CD14-positive monocyte (primary cell): ENCODE measurements at regions not wholly inside any gene's neighbourhood (a gene's known extent, or its start where the extent isn't known, plus 50 kb on each side); places are given as distances from the start of the nearest gene placed in this dataset.

Experiments
- DNase-seq, 3 donors: peaks; one replicate each; pipeline ENCODE4 v3.0.0-alpha.2; 2011 to 2022
- H2AFZ ChIP-seq: 2 replicates; pipeline ENCODE4 v1.6.0; 2012; ENCODE audit warnings: mild to moderate bottlenecking, low read depth, low read length, inconsistent platforms; ENCODE audit not compliant: insufficient read depth, poor library complexity, severe bottlenecking
- H3K27ac ChIP-seq, 2 donors: 1 replicate in 1 of 2; 2 replicates in 1 of 2; pipeline ENCODE4 v1.5.1; 2012 to 2013; ENCODE audit warnings: low read length in 2 of 2, control low read depth in 1 of 2, inconsistent platforms in 1 of 2, low read depth in 1 of 2, mild to moderate bottlenecking in 1 of 2
- H3K27me3 ChIP-seq, 2 donors: one replicate each; pipeline versions ENCODE4 v1.6.0 to v1.6.1; 2011 to 2013; ENCODE audit warnings: low read length in 2 of 2; ENCODE audit not compliant: control insufficient read depth in 2 of 2, insufficient read depth in 2 of 2
- H3K36me3 ChIP-seq, 2 donors: replicated peaks in 1 of 2; 1 replicate in 1 of 2; 2 replicates in 1 of 2; pipeline versions ENCODE4 v1.5.1 to v1.6.1; 2012 to 2013; ENCODE audit warnings: low read length in 2 of 2, control low read depth in 1 of 2, inconsistent platforms in 1 of 2, mild to moderate bottlenecking in 1 of 2; ENCODE audit not compliant: insufficient read depth in 2 of 2, control insufficient read depth in 1 of 2
- H3K4me1 ChIP-seq, 2 donors: 1 replicate in 1 of 2; 2 replicates in 1 of 2; pipeline versions ENCODE4 v1.5.1 to v1.6.1; 2012 to 2013; ENCODE audit warnings: low read length in 2 of 2, control low read depth in 1 of 2, inconsistent platforms in 1 of 2, mild to moderate bottlenecking in 1 of 2, moderate library complexity in 1 of 2; ENCODE audit not compliant: insufficient read depth in 2 of 2, control insufficient read depth in 1 of 2
- H3K4me2 ChIP-seq: replicated peaks from 2 replicates; pipeline ENCODE3; 2012; ENCODE audit warnings: low read length, moderate library complexity, mild to moderate bottlenecking; ENCODE audit not compliant: poor library complexity, severe bottlenecking; ENCODE audit errors: extremely low read depth
- H3K4me3 ChIP-seq, 3 experiments: fragments of 200-600 bp in 1 of 3; sonication (generic) in 1 of 3; replicated peaks in 1 of 3; 1 replicate in 2 of 3; 2 replicates in 1 of 3; pipeline ENCODE4 v1.5.1; 2011 to 2013; ENCODE audit warnings: low read length in 3 of 3, mild to moderate bottlenecking in 3 of 3, control low read depth in 2 of 3, low read depth in 2 of 3, inconsistent platforms in 1 of 3, moderate library complexity in 1 of 3
- H3K79me2 ChIP-seq: 2 replicates; pipeline ENCODE4 v1.6.0; 2012; ENCODE audit warnings: mild to moderate bottlenecking, control low read depth, inconsistent platforms, low read length, moderate library complexity; ENCODE audit not compliant: insufficient read depth
- H3K9ac ChIP-seq: 2 replicates; pipeline ENCODE4 v1.6.0; 2017; ENCODE audit warnings: low read length, mild to moderate bottlenecking; ENCODE audit not compliant: insufficient read depth, poor library complexity, severe bottlenecking
- H3K9me3 ChIP-seq, 2 donors: replicated peaks in 1 of 2; 1 replicate in 1 of 2; 2 replicates in 1 of 2; pipeline versions ENCODE4 v1.5.1 to v1.6.1; 2012 to 2013; ENCODE audit warnings: low read length in 2 of 2, control low read depth in 1 of 2; ENCODE audit not compliant: control insufficient read depth in 1 of 2, insufficient read depth in 1 of 2
- H4K20me1 ChIP-seq: 2 replicates; pipeline ENCODE4 v1.6.0; 2012; ENCODE audit warnings: mild to moderate bottlenecking, low read length, control low read depth, moderate library complexity; ENCODE audit not compliant: insufficient read depth
- H3K27ac Mint-ChIP-seq, 7 donors: one replicate each; pipeline ENCODE4 v1.8.0; 2020; ENCODE audit warnings: mild to moderate bottlenecking in 7 of 7, mixed read lengths in 7 of 7, moderate library complexity in 6 of 7, inconsistent platforms in 2 of 7
- H3K27me3 Mint-ChIP-seq, 3 donors: one replicate each; pipeline ENCODE4 v1.8.0; 2021 to 2022; ENCODE audit warnings: low read depth in 3 of 3, mild to moderate bottlenecking in 3 of 3, mixed read lengths in 3 of 3, moderate library complexity in 3 of 3, inconsistent platforms in 1 of 3
- H3K36me3 Mint-ChIP-seq, 2 donors: one replicate each; pipeline ENCODE4 v1.8.0; 2020; ENCODE audit warnings: mixed read lengths in 2 of 2, inconsistent platforms in 1 of 2, mild to moderate bottlenecking in 1 of 2
- H3K4me1 Mint-ChIP-seq: one replicate; pipeline ENCODE4 v1.8.0; 2020; ENCODE audit warnings: mild to moderate bottlenecking, mixed read lengths
- H3K4me3 Mint-ChIP-seq, 2 donors: one replicate each; pipeline ENCODE4 v1.8.0; 2020; ENCODE audit warnings: mild to moderate bottlenecking in 2 of 2, mixed read lengths in 2 of 2, moderate library complexity in 1 of 2
- H3K9me3 Mint-ChIP-seq, 7 donors: one replicate each; pipeline ENCODE4 v1.8.0; 2020 to 2022; ENCODE audit warnings: mixed read lengths in 7 of 7, mild to moderate bottlenecking in 6 of 7, moderate library complexity in 6 of 7, inconsistent platforms in 2 of 7
- CTCF ChIP-seq: fragments of 200-600 bp; IDR thresholded peaks from one replicate; pipeline ENCODE4 v1.8.0; 2022; ENCODE audit warnings: antibody characterized with exemption, mild to moderate bottlenecking
- WGBS: methylation state at CpG from one replicate; pipeline ENCODE4 v1.1.5; 2013; ENCODE audit warnings: missing lambda C conversion rate; ENCODE audit not compliant: insufficient coverage; 5-methylcytosine and 5-hydroxymethylcytosine counted together
- intact Hi-C, 2 donors: fragments of 100-400 bp; cut with micrococcal nuclease; formaldehyde crosslinking; loops; one replicate each; pipeline versions ENCODE4 v1.15.0 to v1.15.1; 2023

- no peak overlapping the region for H3K4me2 ChIP-seq
- no peak for TF ChIP-seq CTCF
- H3K79me2 ChIP-seq = no peaks in the 10 kb centered on the region
- Mint-ChIP-seq H3K4me1 (no peaks in the 10 kb centered on the region), H3K36me3 (no peaks in the 10 kb centered on the region), H3K27ac (no peak overlapping the region), H3K4me3 (no peak overlapping the region), H3K9me3 (peaks cover 0 to 5% (median 2%) of the 10 kb centered on the region in 7 donors), H3K27me3 (peaks cover 3 to 5% (median 4%) of the 10 kb centered on the region in 3 donors)
- no peaks in the 10 kb centered on the region for H3K4me1 ChIP-seq
- no peaks in the 10 kb centered on the region for H3K27me3 ChIP-seq
- intact Hi-C loops = no loop called here
- no peaks in the 10 kb centered on the region for H3K36me3 ChIP-seq
- H3K9me3 ChIP-seq = no peaks in the 10 kb centered on the region
- H3K4me3 ChIP-seq = no peak overlapping the region
- no CpG with 5 or more reads among the region's 2 CpGs for WGBS
- DNase-seq = no peak
- H3K27ac ChIP-seq = no peak overlapping the region
- H2AFZ ChIP-seq = no peak overlapping the region
- no peak overlapping the region for H3K9ac ChIP-seq
- H4K20me1 ChIP-seq = no peaks in the 10 kb centered on the region
These were observed 117.6 kb upstream of the FGF3 start for GRCh38 chr11:69936771-69937170.

DNA sequence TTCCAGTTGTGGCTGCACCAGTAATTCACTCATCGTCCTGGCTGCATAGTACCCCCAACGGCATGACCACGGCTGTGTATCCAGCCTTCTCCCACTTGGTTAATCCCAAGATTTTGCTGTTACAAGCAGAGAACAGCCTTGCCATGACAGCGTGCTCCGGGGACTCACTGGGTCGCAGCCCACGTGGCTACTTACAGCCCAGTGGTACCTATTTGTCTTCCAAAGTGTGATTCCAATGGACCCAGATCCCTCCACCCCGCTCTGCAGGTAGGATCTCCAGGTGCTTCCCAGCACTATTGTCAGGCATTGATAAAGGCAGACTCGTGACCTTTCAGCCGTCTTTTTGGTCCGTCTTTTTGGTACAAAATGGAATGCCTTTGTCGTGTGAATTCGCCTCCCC lies 119.0 kb upstream of the FGF3 start:
- TF ChIP-seq CTCF = no peak
- H3K79me2 ChIP-seq = no peaks in the 10 kb centered on the region
- H3K4me1 Mint-ChIP-seq = no peaks in the 10 kb centered on the region
- no peak overlapping the region for H3K4me2 ChIP-seq
- 95% methylated on average over 13 of the region's 13 CpGs for WGBS
- no peaks in the 10 kb centered on the region for H3K36me3 ChIP-seq
- peaks cover 2 to 7% (median 5%) of the 10 kb centered on the region in 3 donors for H3K27me3 Mint-ChIP-seq
- no peaks in the 10 kb centered on the region for H3K9me3 ChIP-seq
- intact Hi-C loops = no loop called here
- no peak overlapping the region for H3K4me3 Mint-ChIP-seq
- no peak for DNase-seq
- peaks cover 0 to 5% (median 2%) of the 10 kb centered on the region in 7 donors for H3K9me3 Mint-ChIP-seq
- H4K20me1 ChIP-seq = no peaks in the 10 kb centered on the region
- no peak overlapping the region for H3K9ac ChIP-seq
- H3K4me1 ChIP-seq = no peaks in the 10 kb centered on the region
- H3K27ac ChIP-seq = no peak overlapping the region
- no peak overlapping the region for H3K4me3 ChIP-seq
- H2AFZ ChIP-seq = no peak overlapping the region
- no peaks in the 10 kb centered on the region for H3K27me3 ChIP-seq
- no peaks in the 10 kb centered on the region for H3K36me3 Mint-ChIP-seq
- no peak overlapping the region for H3K27ac Mint-ChIP-seq
